GM20431 (cell line): ENCODE measurements at regions not wholly inside any gene's neighbourhood (a gene's known extent, or its start where the extent isn't known, plus 50 kb on each side); places are given as distances from the start of the nearest gene placed in this dataset.

ENCODE experiments used
- in situ Hi-C: fragments of 300-500 bp; cut with MseI, MboI; formaldehyde crosslinking; loops from one replicate; pipeline ENCODE4 v1.15.0; 2020; ENCODE audit warnings: low sequenced_read_pairs; ENCODE audit not compliant: unreplicated experiment

- in situ Hi-C loops, result no loop called here
Observed at GRCh38 chr2:234841321-234842015, 110.3 kb upstream of the SH3BP4 start.

GRCh38 chr2:234840336-234840735 is 111.5 kb upstream of the SH3BP4 start:
- in situ Hi-C loops, result no loop called here

DNA sequence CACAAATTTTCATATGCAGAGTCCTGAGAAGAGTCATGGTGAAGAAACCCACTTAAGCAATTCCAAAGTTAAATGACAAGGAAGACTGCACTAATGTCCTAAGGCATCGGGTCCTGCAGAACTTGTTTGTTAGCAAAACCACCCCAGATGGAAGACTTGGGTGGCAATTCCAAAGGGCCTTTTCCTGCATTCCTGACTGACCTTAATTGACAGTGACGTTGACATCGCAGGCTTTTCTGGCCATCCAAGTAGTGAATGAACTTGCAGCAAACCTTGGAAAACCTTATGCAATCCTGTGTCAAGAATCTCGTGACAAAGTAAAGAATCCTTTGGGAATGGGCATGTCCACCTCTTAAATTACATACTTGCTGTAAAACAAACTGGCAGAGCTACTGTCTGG is 112.5 kb upstream of the SH3BP4 start:
- in situ Hi-C loops, result no loop called here

DNA sequence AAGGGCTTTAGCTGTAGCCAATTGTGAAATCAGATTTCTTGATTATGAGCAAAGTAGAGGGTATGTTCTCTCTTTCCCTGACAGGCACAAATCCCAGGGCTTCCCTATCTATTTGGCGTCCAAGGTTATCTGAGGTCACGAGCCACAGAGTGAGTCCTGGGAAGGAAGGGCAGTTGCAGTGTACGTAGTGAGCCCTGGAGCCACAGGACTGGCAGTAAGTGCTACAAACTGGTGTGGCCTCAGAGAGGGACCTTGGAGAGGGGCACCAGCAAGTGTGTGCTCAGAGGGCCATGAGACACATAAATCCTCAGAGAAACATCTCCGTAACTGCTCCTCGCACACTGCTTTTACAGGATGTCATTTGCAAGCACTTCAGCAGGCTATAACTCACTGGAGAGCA is 115.5 kb upstream of the SH3BP4 start:
- in situ Hi-C loops, result no loop called here

DNA sequence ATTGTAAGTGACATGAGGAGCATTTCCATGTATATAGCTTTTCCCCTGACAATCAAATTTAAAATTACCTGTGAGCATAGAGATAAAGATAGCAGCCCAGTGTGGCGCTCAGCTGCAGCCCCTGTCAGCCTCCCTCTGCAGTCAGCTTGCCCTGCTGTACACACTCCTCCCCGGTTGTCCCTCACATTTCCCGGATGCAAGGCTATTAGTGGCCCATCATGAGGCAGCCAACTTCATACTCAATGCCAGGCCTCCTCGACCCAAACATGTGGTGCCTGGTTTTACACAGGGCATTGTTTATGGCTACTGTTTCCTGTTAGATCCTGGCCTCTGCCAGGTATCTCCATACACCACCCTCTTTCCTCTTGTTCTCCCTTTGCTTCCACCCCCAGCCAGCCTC is 116.1 kb upstream of the SH3BP4 start:
- in situ Hi-C loops, result no loop called here

DNA sequence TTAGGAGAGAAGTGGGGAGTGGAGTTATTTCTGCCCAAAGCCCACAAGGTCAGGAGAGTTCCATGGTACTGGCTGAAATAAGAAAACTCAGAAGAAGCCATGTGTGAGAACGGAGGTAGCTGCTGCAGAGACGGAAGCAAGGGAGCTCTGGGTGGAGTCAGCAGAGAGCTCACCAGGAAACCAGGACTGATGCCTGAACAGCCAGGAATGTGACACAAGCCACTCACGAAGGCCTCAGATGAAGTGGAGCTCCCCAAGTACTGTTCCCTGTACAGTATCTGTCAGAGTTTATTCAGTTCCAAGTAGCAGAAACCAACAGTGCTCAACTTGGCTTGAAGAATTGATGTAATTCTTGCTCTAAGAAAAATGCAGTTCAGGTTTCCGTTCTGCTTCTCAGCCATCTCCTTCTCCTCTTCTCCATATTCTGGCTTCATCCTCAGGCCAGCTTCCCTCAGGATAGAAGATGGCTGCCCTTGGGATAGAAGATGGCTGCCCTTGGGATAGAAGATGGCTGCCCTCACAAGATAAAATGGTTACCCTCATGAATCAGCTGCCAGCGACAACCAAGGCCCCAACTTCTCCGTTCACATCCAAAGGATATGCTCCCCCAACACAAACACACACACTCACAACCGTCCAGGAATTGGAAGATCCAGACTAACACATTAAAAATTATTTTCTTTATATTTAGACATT is 117.4 kb upstream of the SH3BP4 start:
- in situ Hi-C loops, result no loop called here

DNA sequence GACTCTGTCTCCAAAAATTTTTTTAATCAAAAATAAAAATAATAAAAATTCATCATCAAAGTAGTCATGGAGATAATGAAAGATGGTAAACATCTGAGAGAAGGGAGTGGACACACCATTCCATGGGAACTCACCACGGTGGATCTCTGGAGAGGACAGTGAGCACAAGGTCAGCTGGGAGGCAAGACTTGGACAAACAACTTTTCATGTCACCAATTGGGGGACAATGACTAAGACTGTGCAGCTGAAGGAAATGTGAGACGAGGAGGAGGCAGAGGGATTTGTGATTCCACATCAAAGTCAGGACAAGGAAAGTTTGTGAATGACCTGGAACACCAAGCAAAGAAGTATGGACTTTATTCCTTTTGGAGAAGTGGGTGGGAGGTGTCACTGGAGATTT is 121.0 kb upstream of the SH3BP4 start:
- in situ Hi-C loops, result no loop called here

DNA sequence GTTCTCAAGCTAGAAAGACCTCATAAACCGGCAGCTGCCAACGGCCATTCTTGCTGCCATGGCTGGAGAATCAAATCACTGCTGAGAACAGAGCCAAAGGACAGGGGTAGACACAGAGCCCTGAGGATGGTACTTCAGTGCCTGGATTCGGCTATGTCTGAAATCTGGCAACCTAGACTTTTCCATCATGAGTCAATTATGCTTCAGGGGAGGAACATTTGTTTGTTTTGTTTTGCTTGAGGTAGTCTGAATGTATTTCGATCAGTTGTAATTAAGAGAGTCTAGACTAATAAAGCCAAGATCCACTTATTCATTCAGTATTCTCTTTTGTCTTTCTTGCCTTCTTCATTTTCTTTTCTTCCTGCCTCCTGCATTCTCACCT is 122.8 kb upstream of the SH3BP4 start:
- in situ Hi-C loops, result no loop called here

DNA sequence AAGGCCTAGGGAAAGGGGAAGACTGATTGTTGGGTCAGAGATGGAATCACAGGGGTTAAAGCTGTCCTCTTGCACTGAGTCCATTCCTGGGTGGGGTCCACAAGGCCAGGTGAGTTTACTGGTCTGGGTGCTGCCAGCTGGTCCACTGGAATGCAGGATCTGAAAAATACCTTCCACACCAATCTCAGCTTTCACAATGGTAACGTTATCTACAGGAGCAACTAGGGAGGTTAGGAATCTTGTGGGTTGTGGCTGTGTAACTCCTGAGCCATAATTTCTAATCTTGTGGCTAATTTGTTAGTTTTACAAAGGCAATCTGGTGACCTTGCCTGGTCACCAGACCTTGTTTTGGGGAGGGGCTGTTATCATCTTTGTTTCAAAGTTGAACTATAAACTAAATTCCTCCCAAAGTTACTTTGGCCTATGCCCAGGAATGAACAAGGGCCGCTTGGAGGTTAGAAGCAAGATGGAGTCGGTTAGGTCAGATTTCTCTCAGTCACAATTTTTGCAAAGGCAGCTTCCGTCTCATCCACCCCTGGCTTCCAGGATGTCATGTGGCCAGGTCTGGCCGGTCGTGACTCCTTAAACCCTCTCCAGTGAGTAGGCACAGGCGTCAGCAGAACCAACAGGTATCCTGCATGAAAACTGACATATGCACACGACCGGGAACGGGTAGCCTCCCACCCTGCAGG is 123.3 kb upstream of the SH3BP4 start:
- in situ Hi-C loops, result no loop called here

DNA sequence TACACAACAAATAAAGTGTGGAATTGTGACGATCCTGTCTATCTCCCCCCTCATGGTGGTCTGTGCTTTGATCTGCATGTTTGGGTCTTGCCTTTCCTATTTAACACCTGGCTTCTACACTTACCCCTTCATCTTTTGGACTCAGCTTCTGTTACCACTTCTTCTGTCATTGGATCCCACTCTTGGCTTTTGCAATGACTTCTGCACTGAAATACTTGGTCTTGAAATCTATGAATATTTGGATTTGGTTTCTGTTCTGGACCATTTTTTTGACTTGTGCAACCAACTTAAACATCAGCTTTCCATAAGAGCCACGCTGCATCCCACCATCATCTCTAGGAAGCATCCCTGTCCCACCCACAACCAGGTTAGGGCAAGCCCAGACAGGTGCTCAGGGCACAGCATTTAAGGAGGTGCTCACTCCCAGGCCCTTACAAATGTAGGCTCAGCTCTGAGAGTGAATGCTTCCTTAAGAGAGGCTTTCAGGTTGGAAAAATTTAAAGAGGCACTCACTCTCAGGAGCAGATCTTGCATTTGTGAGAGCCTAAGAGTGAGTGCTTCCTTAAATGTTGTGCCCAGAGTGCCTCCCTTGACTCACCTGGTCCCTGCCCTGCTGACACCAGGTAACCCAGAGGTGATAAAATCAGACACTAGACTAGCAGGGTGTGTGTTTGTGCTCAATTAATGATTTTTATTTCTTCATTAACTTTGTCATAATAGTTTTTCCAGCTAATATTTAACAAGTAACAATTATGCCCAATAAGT is 124.5 kb upstream of the SH3BP4 start:
- in situ Hi-C loops, result no loop called here

- in situ Hi-C loops, result no loop called here
Observed at GRCh38 chr2:234826681-234827080, 125.1 kb upstream of the SH3BP4 start.

DNA sequence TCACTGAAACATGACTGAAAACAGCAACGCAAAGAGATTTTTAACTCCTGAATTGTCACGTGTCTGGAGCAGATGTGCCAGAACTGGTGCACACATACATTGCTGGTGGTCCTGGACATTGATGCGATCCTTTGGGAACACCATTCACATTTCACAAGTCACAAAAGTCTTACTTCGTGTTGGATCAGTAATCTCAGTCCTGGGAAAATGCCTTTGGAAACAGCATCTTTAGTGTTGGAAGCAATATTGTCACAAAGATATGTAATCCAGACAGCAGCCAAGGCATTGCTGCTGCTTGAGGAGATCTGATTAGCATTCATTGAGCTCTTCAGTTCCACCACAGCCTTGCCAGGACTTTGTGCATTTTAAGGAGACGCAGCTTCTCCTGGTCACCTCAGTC is 126.2 kb upstream of the SH3BP4 start:
- in situ Hi-C loops, result no loop called here

DNA sequence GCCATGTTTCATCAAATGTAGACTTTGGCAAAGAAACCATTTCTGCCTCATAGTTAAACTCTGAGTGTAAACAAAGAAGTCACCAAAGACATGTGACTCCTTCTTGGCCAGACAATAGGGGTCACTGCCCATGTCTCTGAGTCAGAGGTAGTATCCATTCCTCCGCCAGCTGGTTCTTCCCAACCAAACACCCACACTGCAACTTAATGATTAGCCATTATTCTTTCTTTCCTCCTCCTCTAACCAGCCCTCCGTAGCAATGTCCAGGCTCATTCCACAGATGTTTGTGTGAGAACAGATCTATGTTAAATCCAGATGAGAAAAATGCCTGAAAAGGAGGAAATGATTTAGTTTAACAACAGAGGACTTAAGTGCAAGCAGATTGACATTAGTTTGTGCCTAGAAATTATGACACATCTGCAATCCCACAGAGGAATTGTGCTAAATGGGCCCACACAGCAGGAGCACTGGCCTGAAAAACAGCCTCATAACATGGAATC is 127.9 kb upstream of the SH3BP4 start:
- in situ Hi-C loops, result no loop called here

GRCh38 chr2:234823196-234823876 is 128.5 kb upstream of the SH3BP4 start:
- in situ Hi-C loops, result no loop called here

DNA sequence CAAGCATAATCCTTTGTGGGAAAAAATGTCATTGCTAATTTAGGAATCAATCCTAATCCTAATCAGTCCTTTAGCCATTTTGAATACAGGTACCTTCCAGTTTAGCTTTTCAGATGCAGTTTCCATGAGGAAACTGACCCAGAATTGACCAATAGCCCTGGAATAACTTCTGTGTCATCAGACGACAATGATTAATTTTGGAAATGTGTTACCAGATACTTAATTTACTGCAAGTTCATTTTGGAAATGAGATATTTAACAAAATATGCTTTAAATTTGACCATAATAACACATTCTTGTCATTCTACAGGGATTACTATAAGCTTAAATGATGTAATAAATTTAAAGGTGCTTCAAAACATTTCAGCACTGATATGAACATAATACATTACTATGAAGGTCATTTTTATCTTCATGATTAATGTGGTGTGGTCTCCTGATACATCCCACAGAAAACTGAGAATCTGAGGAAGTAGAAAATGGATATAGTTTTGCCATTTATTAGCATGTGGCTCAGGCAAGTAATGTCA is 129.8 kb upstream of the SH3BP4 start:
- in situ Hi-C loops, result no loop called here

- in situ Hi-C loops, result no loop called here
Observed at GRCh38 chr2:234818937-234819336, 132.9 kb upstream of the SH3BP4 start.

DNA sequence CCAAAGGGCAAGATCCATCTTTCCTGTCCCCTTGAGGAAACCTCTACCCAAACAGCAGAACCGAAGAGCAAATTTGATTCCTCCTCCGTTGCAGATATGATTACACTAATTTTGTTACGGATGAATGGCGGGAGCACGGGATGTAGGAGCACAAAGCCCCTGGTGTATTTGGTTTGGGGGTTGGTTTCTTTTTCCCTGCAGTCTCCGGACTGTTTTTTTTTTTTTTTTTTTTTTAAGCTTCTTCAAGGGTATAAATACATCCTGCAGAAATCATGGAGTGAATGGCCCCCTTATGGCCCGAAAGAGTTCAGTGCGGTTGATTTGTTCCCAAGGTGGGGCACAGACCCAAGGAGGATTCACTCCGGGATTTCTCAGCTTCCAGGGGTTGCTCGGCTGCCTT is 135.3 kb upstream of the SH3BP4 start:
- in situ Hi-C loops, result no loop called here

GRCh38 chr2:234816056-234816455 is 135.8 kb upstream of the SH3BP4 start:
- in situ Hi-C loops, result no loop called here

DNA sequence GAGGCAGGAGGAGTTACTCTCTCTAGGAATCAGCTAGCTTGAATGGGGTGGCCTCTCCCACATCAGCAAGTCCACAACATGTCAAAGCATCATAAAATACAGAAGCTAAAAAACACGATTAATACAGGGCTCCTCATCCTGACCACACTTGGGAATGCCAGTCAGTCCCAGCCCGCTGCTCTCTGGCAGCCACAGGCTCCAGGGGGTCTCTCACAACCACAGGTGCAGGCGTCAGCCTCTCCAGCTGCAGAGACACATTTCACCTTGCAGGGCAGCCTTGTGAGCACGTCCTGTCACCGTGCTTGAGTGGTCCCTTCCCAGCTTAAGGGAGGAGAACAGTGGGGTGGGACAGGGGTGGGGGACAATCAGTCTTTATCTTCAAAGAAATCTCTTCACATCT is 137.4 kb upstream of the SH3BP4 start:
- in situ Hi-C loops, result no loop called here

DNA sequence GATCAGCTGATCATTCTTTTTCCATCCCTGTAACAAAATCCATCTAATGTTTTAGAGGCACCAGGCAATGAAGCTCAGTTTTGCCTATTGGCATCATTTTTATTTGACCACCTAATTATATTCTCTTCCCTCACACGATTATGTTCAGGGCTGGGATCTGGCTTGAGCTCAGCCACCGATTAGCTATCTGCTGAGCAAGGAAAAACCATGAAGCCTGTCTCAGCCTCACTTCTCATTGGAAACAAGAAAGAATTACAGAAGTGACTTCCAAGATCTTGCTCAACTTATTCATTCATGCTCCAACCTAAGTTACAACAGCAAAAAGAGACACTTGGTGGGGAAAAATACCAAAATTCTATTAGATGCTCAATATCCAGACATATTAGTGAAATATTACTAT is 139.0 kb upstream of the SH3BP4 start:
- in situ Hi-C loops, result no loop called here
